ENCODE measurements at regions not wholly inside any gene's neighbourhood (a gene's known extent, or its start where the extent isn't known, plus 50 kb on each side); places are given as distances from the start of the nearest gene placed in this dataset.

- POLR2A ChIA-PET = no interaction called here
- H3K36me3 ChIP-seq (ENCODE audit: control insufficient read depth in 2 of 2, insufficient read depth in 1 of 2, low read length in 2 of 2) = no peaks in the 10 kb centered on the region
- H3K4me3 ChIP-seq (ENCODE audit: low read depth, low read length) = no peak overlapping the region
- H3K27ac ChIP-seq (ENCODE audit: extremely low read depth, low read depth, low read length) = no peak overlapping the region
- no peaks in the 10 kb centered on the region for H3K9me3 ChIP-seq (ENCODE audit: control insufficient read depth, insufficient read depth, low read depth, low read length)
- CTCF ChIA-PET = no interaction called here
- H3K4me1 ChIP-seq (ENCODE audit: control insufficient read depth, insufficient read depth, low read length) = no peaks in the 10 kb centered on the region
- no peak for TF ChIP-seq ZFP37 (tag by site-specific recombination; IDR thresholded peaks at IDR 0.05)
Observed at GRCh38 chr5:105828821-105829220, 1841.9 kb downstream of the EFNA5 start.

GRCh38 chr5:105821800-105822199, 1848.9 kb downstream of the EFNA5 start:
- no peaks in the 10 kb centered on the region for H3K36me3 ChIP-seq (ENCODE audit: control insufficient read depth in 2 of 2, insufficient read depth in 1 of 2, low read length in 2 of 2)
- POLR2A ChIA-PET = no interaction called here
- H3K4me1 ChIP-seq (ENCODE audit: control insufficient read depth, insufficient read depth, low read length) = no peaks in the 10 kb centered on the region
- CTCF ChIA-PET = no interaction called here
- H3K27ac ChIP-seq (ENCODE audit: extremely low read depth, low read depth, low read length) = no peak overlapping the region
- H3K9me3 ChIP-seq (ENCODE audit: control insufficient read depth, insufficient read depth, low read depth, low read length) = no peaks in the 10 kb centered on the region
- H3K4me3 ChIP-seq (ENCODE audit: low read depth, low read length) = no peak overlapping the region
- TF ChIP-seq ZNF623 (tag by site-specific recombination; IDR thresholded peaks at IDR 0.05) = peak; percentile 66
- TF ChIP-seq PRDM4 (tag by site-specific recombination; IDR thresholded peaks at IDR 0.05) = no peak
- TF ChIP-seq SCRT1 (tag by site-specific recombination; IDR thresholded peaks at IDR 0.05; ENCODE audit: borderline replicate concordance) = no peak
- TF ChIP-seq ZFP37 (tag by site-specific recombination; IDR thresholded peaks at IDR 0.05) = no peak
- TF ChIP-seq ZNF16 (tag by site-specific recombination; IDR thresholded peaks at IDR 0.05; ENCODE audit: low read depth) = no peak
- peak; percentile 77 for TF ChIP-seq ZNF426 (tag by site-specific recombination; IDR thresholded peaks at IDR 0.05)
- TF ChIP-seq ZNF555 (tag by site-specific recombination; conservative IDR thresholded peaks at IDR 0.05) = peak; percentile 67
- no peak for TF ChIP-seq ZBTB48 (tag by site-specific recombination; IDR thresholded peaks at IDR 0.05)
- TF ChIP-seq ZNF280C (tag by site-specific recombination; IDR thresholded peaks at IDR 0.05) = no peak
- peak; percentile 18 for TF ChIP-seq ZNF654 (tag by site-specific recombination; IDR thresholded peaks at IDR 0.05; ENCODE audit: low read depth)
- TF ChIP-seq GLI2 (tag by site-specific recombination; IDR thresholded peaks at IDR 0.05; ENCODE audit: borderline replicate concordance, low read depth) = no peak
- TF ChIP-seq KLF1 (tag by site-specific recombination; IDR thresholded peaks at IDR 0.05) = no peak
- peak; percentile 36; the same call in 1 of the 2 replicates for TF ChIP-seq ZNF433 (tag by site-specific recombination; IDR thresholded peaks at IDR 0.05; ENCODE audit: low read depth)
- TF ChIP-seq ZNF354C (tag by site-specific recombination; IDR thresholded peaks at IDR 0.05; ENCODE audit: borderline replicate concordance, low read depth) = 0 out of 2 replicates have a peak, but pooled peaks have one; percentile 48
- no peak for TF ChIP-seq BCL11B (tag by site-specific recombination; IDR thresholded peaks at IDR 0.05; ENCODE audit: low read depth)
- peak; percentile 58; the same call in 1 of the 2 replicates for TF ChIP-seq REST (tag by site-specific recombination; IDR thresholded peaks at IDR 0.05)
- TF ChIP-seq ZNF202 (tag by site-specific recombination; IDR thresholded peaks at IDR 0.05; ENCODE audit: borderline replicate concordance) = peak; percentile 77; the same call in 1 of the 2 replicates
- no peak for TF ChIP-seq ZNF664 (tag by site-specific recombination; IDR thresholded peaks at IDR 0.05)
- 0 out of 2 replicates have a peak, but pooled peaks have one; percentile 24 for TF ChIP-seq ZNF138 (tag by site-specific recombination; IDR thresholded peaks at IDR 0.05; ENCODE audit: borderline replicate concordance)
- TF ChIP-seq ZNF530 (tag by site-specific recombination; IDR thresholded peaks at IDR 0.05; ENCODE audit: low read depth) = 0 out of 2 replicates have a peak, but pooled peaks have one; percentile 18
- 0 out of 2 replicates have a peak, but pooled peaks have one; percentile 20 for TF ChIP-seq ZNF629 (tag by site-specific recombination; IDR thresholded peaks at IDR 0.05)
- TF ChIP-seq ZNF19 (tag by site-specific recombination; IDR thresholded peaks at IDR 0.05; ENCODE audit: low read depth) = 0 out of 2 replicates have a peak, but pooled peaks have one; percentile 40
- TF ChIP-seq ZBTB17 (tag by site-specific recombination; IDR thresholded peaks at IDR 0.05) = no peak
- peak; percentile 64; the same call in 1 of the 2 replicates for TF ChIP-seq ZNF292 (tag by site-specific recombination; IDR thresholded peaks at IDR 0.05; ENCODE audit: borderline replicate concordance, low read depth)

Measured in HEK293 (cell line).